HCT116 (cell line): ENCODE measurements at regions not wholly inside any gene's neighbourhood (a gene's known extent, or its start where the extent isn't known, plus 50 kb on each side); places are given as distances from the start of the nearest gene placed in this dataset.
"Not testable (repeated sequence)": the region's sequence is repeated elsewhere in the genome, so short reads cannot be mapped to it uniquely, and the experiment has no call there.

Experiments used
- ATAC-seq: fragments of 200-7000 bp; cut with Tn5 transposase; 2 replicates; pipeline ENCODE4 v1.9.1; 2020; ENCODE audit warnings: mild to moderate bottlenecking, moderate library complexity
- BruUV-seq: library from RNA; stranded (reverse); fragments of 400-500 nt; replicated peaks from 2 replicates; lab custom pipeline; 2021; lab: Mats Ljungman, UMichigan
- CTCF ChIA-PET: fragments of 300-600 bp; sonication (Branson Sonifier 250); formaldehyde crosslinking; loops from one replicate; lab custom pipeline; 2021; ENCODE audit warnings: antibody characterized with exemption; lab: Charles Lee
- POLR2A ChIA-PET: fragments of 300-600, 350-600 bp; sonication (Branson Sonifier 250); formaldehyde crosslinking; loops from one replicate; lab custom pipeline; 2021; ENCODE audit warnings: antibody characterized with exemption; lab: Charles Lee
- RAD21 ChIA-PET, 2 experiments: fragments of 300-600 bp; sonication (Branson Sonifier 250); formaldehyde crosslinking; loops; one replicate each; lab custom pipeline; 2023; ENCODE audit warnings: low total read pairs in 2 of 2; ENCODE audit not compliant: uncharacterized antibody in 2 of 2, unreplicated experiment in 2 of 2, low non-redundant PET in 1 of 2; lab: Charles Lee
- DNase-seq: peaks from one replicate; pipeline ENCODE4 v3.0.0-alpha.2; 2010; ENCODE audit warnings: low read depth, low spot score
- H2AFZ ChIP-seq: fragments of 200-600 bp; shearing (Covaris generic), sonication (generic); 2 replicates; pipeline ENCODE4 v1.6.1; 2017; ENCODE audit warnings: low read depth, mixed run types, mixed read lengths, antibody characterized with exemption, low read length; ENCODE audit not compliant: poor library complexity, severe bottlenecking
- H3K27ac ChIP-seq: 2 replicates; pipeline ENCODE4 v1.5.1; 2012; ENCODE audit warnings: low read depth, low read length
- H3K27me3 ChIP-seq: fragments of 200-600 bp; sonication (generic); 2 replicates; pipeline ENCODE4 v1.6.1; 2016; ENCODE audit warnings: mixed run types, low read length, mixed read lengths; ENCODE audit not compliant: insufficient read depth
- H3K36me3 ChIP-seq, 2 experiments: fragments of 200-500 bp in 1 of 2; fragments of 200-600 bp in 1 of 2; sonication (Bioruptor generic) in 1 of 2; sonication (generic) in 1 of 2; 2 replicates each; pipeline versions ENCODE4 v1.5.1 to v1.6.1; 2014 to 2016; ENCODE audit warnings: low read length in 2 of 2, inconsistent platforms in 1 of 2, mixed read lengths in 1 of 2, mixed run types in 1 of 2; ENCODE audit not compliant: insufficient read depth in 2 of 2, control insufficient read depth in 1 of 2
- H3K4me1 ChIP-seq, 2 experiments: fragments of 200-600 bp in 1 of 2; sonication (generic) in 1 of 2; 2 replicates each; pipeline versions ENCODE4 v1.5.1 to v1.6.1; 2012 to 2017; ENCODE audit warnings: low read length in 2 of 2, inconsistent platforms in 1 of 2, mild to moderate bottlenecking in 1 of 2, mixed read lengths in 1 of 2, mixed run types in 1 of 2, moderate library complexity in 1 of 2; ENCODE audit not compliant: insufficient read depth in 2 of 2, control insufficient read depth in 1 of 2
- H3K4me2 ChIP-seq: fragments of 200-600 bp; sonication (generic); 2 replicates; pipeline ENCODE4 v1.6.1; 2017; ENCODE audit warnings: mixed run types, low read length, mixed read lengths
- H3K4me3 ChIP-seq, 2 experiments: fragments of 200-600 bp in 1 of 2; sonication (generic) in 1 of 2; replicated peaks in 1 of 2; 2 replicates each; pipeline ENCODE4 v1.5.1; 2011 to 2016; ENCODE audit warnings: low read length in 2 of 2, control low read depth in 1 of 2, low read depth in 1 of 2, mild to moderate bottlenecking in 1 of 2, mixed read lengths in 1 of 2, mixed run types in 1 of 2
- H3K79me2 ChIP-seq: fragments of 200-600 bp; sonication (generic); 2 replicates; pipeline ENCODE4 v1.6.1; 2017; ENCODE audit warnings: mild to moderate bottlenecking, mixed run types, low read length, moderate library complexity, mixed read lengths; ENCODE audit not compliant: insufficient read depth
- H3K9ac ChIP-seq: fragments of 200-600 bp; sonication (generic); 2 replicates; pipeline ENCODE4 v1.6.1; 2016; ENCODE audit warnings: low read length, mixed read lengths
- H3K9me2 ChIP-seq: fragments of 200-600 bp; sonication (generic), shearing (Covaris generic); 2 replicates; pipeline ENCODE4 v1.6.1; 2017; ENCODE audit warnings: mixed run types, mild to moderate bottlenecking, moderate library complexity; ENCODE audit not compliant: insufficient read depth
- H3K9me3 ChIP-seq, 2 experiments: fragments of 200-500 bp in 1 of 2; fragments of 200-600 bp in 1 of 2; sonication (Bioruptor generic) in 1 of 2; sonication (generic) in 1 of 2; 2 replicates each; pipeline ENCODE4 v1.6.1; 2014 to 2017; ENCODE audit warnings: low read length in 2 of 2, mixed read lengths in 2 of 2, inconsistent platforms in 1 of 2, low read depth in 1 of 2, mild to moderate bottlenecking in 1 of 2, mixed run types in 1 of 2, moderate library complexity in 1 of 2; ENCODE audit not compliant: control insufficient read depth in 1 of 2, insufficient read depth in 1 of 2
- H4K20me1 ChIP-seq: fragments of 200-600 bp; sonication (generic), shearing (Covaris generic); 2 replicates; pipeline ENCODE4 v1.6.1; 2017; ENCODE audit warnings: mixed run types, mild to moderate bottlenecking, moderate library complexity; ENCODE audit not compliant: insufficient read depth
- EGR1 ChIP-seq: IDR thresholded peaks from 2 replicates; pipeline ENCODE4 v1.6.1; 2012; ENCODE audit warnings: low read depth
- MAX ChIP-seq: IDR thresholded peaks from 2 replicates; pipeline ENCODE4 v1.6.1; 2012
- POLR2A ChIP-seq: IDR thresholded peaks from 2 replicates; pipeline ENCODE4 v1.7.0; 2011; ENCODE audit warnings: borderline replicate concordance; ENCODE audit not compliant: insufficient read depth, insufficient read length; ENCODE audit errors: extremely low read depth
- REST ChIP-seq: IDR thresholded peaks from 2 replicates; pipeline ENCODE4 v1.6.1; 2012; ENCODE audit warnings: low read depth
- SIN3A ChIP-seq: IDR thresholded peaks from 2 replicates; pipeline ENCODE4 v1.6.1; 2012; ENCODE audit warnings: low read depth
- TCF7L2 ChIP-seq: IDR thresholded peaks from 2 replicates; pipeline ENCODE4 v1.7.0; 2011; ENCODE audit warnings: borderline replicate concordance, inconsistent platforms; ENCODE audit not compliant: insufficient read depth, insufficient read length; ENCODE audit errors: extremely low read depth
- ZFX ChIP-seq: fragments of 450-650 bp; IDR thresholded peaks from 2 replicates; pipeline ENCODE4 v1.6.1; 2017
- ZNF274 ChIP-seq: fragments of 200-500 bp; sonication (Bioruptor generic); IDR thresholded peaks from 2 replicates; pipeline ENCODE4 v1.6.1; 2014; ENCODE audit warnings: mild to moderate bottlenecking, low read depth, low read length, inconsistent platforms
- intact Hi-C: fragments of 100-400 bp; cut with micrococcal nuclease; formaldehyde crosslinking; loops from 2 replicates; pipeline ENCODE4 v1.10.0; 2022

- intact Hi-C loops, H4K20me1 ChIP-seq, POLR2A ChIA-PET, H3K27ac ChIP-seq, H3K9ac ChIP-seq, H3K4me2 ChIP-seq, ATAC-seq, DNase-seq, H3K36me3 ChIP-seq, BruUV-seq, H2AFZ ChIP-seq, RAD21 ChIA-PET, H3K27me3 ChIP-seq, H3K9me2 ChIP-seq, H3K4me3 ChIP-seq, H3K9me3 ChIP-seq, H3K79me2 ChIP-seq, CTCF ChIA-PET, H3K4me1 ChIP-seq: not testable (repeated sequence)
Measured at GRCh38 chr4:85054925-85055324, 88.4 kb upstream of the WDFY3 start.

- POLR2A ChIA-PET, result no interaction called here
- CTCF ChIA-PET, result no interaction called here
Measured at GRCh38 chr4:85058551-85058950, 92.1 kb upstream of the WDFY3 start.

More at GRCh38 chr4:85058551-85058950, 92.1 kb upstream of the WDFY3 start:
- DNase-seq, result no peak
- Histone ChIP-seq H3K9me2 (no peaks in the 10 kb centered on the region), H3K9ac (no peak overlapping the region), H3K27ac (no peak overlapping the region), H3K79me2 (no peaks in the 10 kb centered on the region), H4K20me1 (no peaks in the 10 kb centered on the region), H3K4me2 (no peak overlapping the region), H2AFZ (no peak overlapping the region), H3K4me3 (no peak overlapping the region), H3K4me1 (no peaks in the 10 kb centered on the region), H3K27me3 (no peaks in the 10 kb centered on the region), H3K36me3 (no peaks in the 10 kb centered on the region), H3K9me3 (no peaks in the 10 kb centered on the region)
- ATAC-seq, result no peak
- RAD21 ChIA-PET, result no interaction called here
- no peak for TF ChIP-seq REST
- TF ChIP-seq SIN3A, result no peak
- TF ChIP-seq POLR2A, result no peak
- no peak for TF ChIP-seq EGR1
- no peak for TF ChIP-seq ZFX
- no peak for TF ChIP-seq MAX
- TF ChIP-seq TCF7L2, result no peak
- TF ChIP-seq ZNF274, result no peak
- intact Hi-C loops, result no loop called here
- BruUV-seq, result no TSS peak
